Muscle of leg (tissue), 3 donors: ENCODE measurements at regions not wholly inside any gene's neighbourhood (a gene's known extent, or its start where the extent isn't known, plus 50 kb on each side); places are given as distances from the start of the nearest gene placed in this dataset.
"Not testable (repeated sequence)": the region's sequence is repeated elsewhere in the genome, so short reads cannot be mapped to it uniquely, and the experiment has no call there.

Experiments
- DNase-seq: peaks from one replicate; pipeline ENCODE4 v3.0.0; 2013
- H3K27ac ChIP-seq: one replicate; pipeline ENCODE4 v1.5.1; 2013; ENCODE audit warnings: mild to moderate bottlenecking, low read length, control low read depth
- H3K27me3 ChIP-seq: one replicate; pipeline ENCODE4 v1.6.1; 2013; ENCODE audit warnings: low read length; ENCODE audit not compliant: control insufficient read depth, insufficient read depth
- H3K36me3 ChIP-seq: one replicate; pipeline ENCODE4 v1.6.1; 2013; ENCODE audit warnings: low read length; ENCODE audit not compliant: control insufficient read depth, insufficient read depth
- H3K4me1 ChIP-seq: one replicate; pipeline ENCODE4 v1.6.1; 2013; ENCODE audit warnings: low read length; ENCODE audit not compliant: control insufficient read depth, insufficient read depth
- H3K4me3 ChIP-seq: one replicate; pipeline ENCODE4 v1.5.1; 2013; ENCODE audit warnings: low read length, control low read depth
- H3K9me3 ChIP-seq: replicated peaks from 2 replicates; pipeline ENCODE4 v1.6.1; 2013; ENCODE audit warnings: low read depth, low read length; ENCODE audit not compliant: control insufficient read depth
- WGBS: methylation state at CpG from one replicate; pipeline ENCODE4 v1.1.5; 2013; ENCODE audit warnings: missing lambda C conversion rate; ENCODE audit not compliant: insufficient coverage; 5-methylcytosine and 5-hydroxymethylcytosine counted together

DNA sequence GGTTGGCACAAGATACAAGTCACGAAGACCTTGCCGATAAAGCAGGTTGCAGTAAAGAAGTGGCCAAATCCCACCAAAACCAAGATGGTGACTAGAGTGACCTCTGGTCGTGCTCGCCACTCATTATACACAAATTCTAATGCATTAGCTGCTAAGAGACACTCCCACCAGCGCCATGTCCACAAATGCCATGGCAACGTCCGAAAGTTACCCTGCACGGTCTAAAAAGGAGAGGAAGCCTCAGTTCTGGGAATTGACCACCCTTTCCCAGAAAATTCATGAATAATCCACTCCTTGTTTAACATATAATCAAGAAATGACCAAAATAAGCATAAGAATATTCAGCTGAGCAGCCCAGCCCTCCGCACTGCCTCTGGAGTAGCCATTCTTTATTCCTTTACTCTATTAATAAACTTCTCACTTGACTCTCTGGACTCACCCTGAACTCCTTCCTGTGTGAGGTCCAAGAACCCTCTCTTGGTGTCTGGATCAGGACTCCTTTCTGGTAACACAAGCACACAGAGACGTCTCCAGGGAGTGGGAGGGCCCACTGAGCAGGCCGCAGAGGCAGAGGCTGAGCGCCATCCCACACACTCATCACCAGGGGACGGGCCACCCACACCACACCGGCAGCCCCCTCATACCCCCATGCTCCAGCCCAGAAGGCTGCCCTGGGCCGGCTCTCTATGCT is 5431.8 kb upstream of the TPTE start:
- not testable (repeated sequence) for H3K27ac ChIP-seq, H3K9me3 ChIP-seq, H3K36me3 ChIP-seq, DNase-seq, H3K4me3 ChIP-seq, H3K4me1 ChIP-seq, H3K27me3 ChIP-seq
- no CpG with 5 or more reads among the region's 15 CpGs for WGBS

DNA sequence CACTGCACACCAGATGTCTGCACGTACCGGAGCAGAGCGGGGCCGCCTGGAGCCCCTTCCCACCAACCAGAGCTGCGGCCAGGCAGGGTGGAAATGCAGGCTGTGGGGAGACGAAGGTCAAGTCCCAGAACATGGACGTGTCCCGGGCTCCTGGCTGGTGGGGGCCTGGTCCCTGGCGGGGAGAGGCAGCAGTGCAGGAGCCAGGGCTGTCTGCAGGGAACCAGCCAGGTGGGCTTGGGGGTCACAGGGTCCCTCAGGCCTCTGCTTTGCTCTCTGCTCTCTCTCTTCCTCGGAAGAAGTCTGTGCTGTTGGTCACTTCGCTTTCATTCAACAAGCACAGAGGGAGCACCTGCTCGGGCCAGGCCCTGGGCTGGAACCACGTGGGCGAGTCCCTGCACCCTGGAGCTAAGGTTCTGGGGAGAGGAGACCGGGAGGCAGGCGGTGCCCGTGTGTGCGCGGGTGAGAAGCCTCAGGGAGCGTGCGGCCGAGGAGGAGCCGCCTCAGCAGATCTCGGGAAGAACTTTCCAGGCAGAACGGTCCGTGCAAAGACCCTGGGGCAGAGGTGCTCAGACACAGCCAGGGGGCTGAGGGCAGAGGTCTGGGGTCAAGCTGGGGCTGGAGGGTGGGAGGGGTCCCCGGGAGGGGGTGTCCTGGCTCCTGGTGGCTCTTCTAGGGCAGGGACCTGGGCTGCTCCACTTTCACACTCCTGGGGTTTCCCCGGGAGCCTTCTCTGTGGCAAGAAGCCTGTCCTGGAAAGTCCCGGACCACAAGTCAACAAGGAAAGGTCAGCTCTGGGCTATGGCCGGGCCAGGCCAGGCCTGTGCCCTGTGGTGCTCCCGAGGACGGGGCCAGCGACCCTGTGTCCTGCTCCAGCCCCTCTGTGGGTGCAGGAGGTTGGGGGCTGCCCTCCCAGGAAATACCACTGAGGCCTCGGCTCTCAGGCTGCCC is 5431.0 kb upstream of the TPTE start:
- not testable (repeated sequence) for H3K4me3 ChIP-seq, H3K27me3 ChIP-seq, H3K27ac ChIP-seq, H3K4me1 ChIP-seq, H3K9me3 ChIP-seq, H3K36me3 ChIP-seq, DNase-seq
- 67% methylated on average over 1 of the region's 34 CpGs for WGBS

DNA sequence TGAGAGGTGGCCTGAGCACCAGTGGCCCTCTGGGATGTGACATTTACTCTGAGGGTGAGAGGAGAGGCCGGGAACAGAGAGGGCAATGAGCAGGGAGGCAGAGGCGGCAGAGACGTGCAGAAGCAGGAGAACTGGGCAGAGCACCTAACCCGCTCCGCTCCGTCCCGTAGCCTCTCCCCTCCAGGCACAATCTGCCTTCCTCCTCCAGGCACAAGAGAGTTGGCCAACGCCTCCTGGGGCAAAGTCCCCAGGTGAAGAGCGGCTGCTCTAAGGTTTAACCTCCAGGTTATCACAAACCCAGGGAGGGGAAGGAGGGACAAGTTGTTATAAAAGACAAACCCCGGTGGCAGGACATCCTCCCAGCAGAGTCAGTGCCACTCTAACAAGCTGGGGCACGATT is 5430.1 kb upstream of the TPTE start:
- WGBS, result no CpG with 5 or more reads among the region's 11 CpGs
- H3K27me3 ChIP-seq, H3K9me3 ChIP-seq, H3K4me3 ChIP-seq, DNase-seq, H3K36me3 ChIP-seq, H3K27ac ChIP-seq, H3K4me1 ChIP-seq: not testable (repeated sequence)

DNA sequence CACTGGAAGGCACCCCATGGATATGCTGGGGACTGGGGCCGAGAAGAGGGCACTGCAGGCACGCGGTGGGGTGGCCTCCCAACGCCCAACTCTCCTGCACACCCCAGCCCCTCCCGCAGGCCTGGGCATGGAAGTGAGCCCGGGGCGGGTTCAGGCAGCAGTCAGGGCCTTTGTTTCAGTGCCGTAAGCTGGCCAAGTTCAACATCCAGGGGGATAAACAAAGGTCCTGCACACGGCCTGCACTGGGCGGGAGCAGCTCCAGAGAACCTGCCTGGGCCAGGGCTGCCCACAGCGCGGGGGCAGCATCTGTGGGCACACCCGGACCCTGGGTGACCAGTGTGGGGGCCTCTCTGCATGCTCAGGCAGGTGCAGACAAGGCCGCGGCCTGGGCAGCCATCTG is 5425.8 kb upstream of the TPTE start:
- H3K4me3 ChIP-seq, H3K36me3 ChIP-seq, H3K9me3 ChIP-seq, DNase-seq, H3K27ac ChIP-seq, H3K4me1 ChIP-seq, H3K27me3 ChIP-seq: not testable (repeated sequence)
- no CpG with 5 or more reads among the region's 15 CpGs for WGBS

DNA sequence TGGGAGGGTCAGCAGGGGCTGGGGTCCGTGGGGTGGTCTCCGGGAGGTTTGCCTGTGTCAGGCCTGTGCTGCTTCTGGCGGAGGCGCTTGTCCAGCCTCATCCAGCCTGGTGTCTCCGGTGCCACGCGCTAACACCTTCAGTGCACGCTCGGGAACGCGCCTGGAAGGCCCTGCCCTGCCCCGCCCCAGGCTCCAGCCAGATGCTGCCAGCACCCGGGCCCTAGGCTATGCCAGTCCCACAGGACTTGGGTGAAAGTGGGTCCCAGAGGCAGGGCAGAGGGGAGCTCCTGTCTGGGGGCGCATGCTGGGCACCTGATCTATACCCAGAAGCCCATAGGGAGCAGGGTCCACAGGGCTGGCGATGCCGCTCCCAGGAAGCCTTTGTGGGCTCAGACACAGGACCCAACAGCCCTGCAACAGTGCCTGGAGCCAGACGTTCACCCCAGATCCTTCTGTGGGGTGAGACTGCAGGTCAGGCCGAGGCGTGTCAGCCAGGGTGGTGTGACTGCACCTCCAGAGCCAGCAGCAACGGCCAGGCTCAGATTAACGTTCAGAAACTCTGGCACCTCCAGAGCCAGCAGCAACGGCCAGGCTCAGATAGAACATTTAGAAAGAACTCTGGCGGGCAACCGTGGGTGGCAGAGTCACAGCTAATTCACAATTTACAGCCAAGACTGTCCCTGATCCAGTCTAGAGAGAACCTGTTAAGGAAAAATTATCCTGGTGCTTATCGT is 5423.2 kb upstream of the TPTE start:
- H3K27ac ChIP-seq, H3K36me3 ChIP-seq, H3K4me3 ChIP-seq, H3K4me1 ChIP-seq, H3K9me3 ChIP-seq, DNase-seq, H3K27me3 ChIP-seq: not testable (repeated sequence)
- WGBS, result no CpG with 5 or more reads among the region's 25 CpGs

DNA sequence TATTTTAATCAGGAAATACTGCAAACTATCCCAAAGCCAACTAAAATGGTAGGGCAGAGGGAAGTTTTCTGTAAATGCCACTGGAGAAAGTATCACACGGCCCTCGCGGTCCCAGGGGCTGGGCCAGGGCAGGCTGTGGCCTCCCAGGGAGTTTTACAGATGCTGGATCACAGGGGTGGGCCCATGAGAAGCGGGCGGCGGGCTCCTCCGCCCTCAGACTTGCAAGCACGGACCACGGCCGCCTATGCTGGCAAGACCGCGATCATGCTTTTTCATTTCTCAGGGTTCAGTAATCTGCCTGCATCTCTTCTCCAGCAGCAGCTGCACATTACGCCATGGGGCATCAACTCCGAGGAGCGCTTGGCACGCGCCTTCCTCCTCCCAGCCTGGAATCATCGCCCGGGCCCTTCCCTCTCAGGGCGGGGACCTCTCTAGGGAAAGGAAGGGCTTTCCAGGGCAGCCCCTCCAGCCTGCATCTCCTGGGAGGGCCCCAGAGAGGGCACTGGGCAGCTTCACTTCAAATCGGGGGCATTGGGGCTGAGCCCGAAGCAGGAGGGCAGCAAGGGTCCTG is 5420.7 kb upstream of the TPTE start:
- not testable (repeated sequence) for H3K4me1 ChIP-seq, H3K27me3 ChIP-seq, H3K9me3 ChIP-seq, H3K4me3 ChIP-seq, H3K36me3 ChIP-seq, DNase-seq, H3K27ac ChIP-seq
- no CpG with 5 or more reads among the region's 22 CpGs for WGBS

DNA sequence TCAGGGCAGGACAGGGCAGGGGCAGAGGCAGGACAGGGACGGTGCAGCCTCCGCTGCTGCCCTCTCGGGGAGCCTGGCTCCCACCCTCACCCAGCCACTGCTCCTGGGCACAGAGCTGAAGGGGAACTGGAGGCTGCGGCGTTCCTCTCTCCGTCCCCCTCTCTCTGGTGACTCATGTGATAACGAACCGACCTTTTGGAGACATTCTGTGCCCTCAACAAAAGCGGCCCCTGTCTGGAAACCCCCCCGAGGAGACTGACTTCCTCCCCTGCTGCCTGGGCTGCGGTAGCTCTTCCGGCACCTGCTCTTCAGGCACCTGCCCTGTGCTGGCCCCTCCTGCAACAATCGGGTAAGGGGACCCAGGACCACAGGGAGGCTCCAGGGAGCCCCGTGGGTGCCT is 5419.6 kb upstream of the TPTE start:
- not testable (repeated sequence) for H3K27ac ChIP-seq

DNA sequence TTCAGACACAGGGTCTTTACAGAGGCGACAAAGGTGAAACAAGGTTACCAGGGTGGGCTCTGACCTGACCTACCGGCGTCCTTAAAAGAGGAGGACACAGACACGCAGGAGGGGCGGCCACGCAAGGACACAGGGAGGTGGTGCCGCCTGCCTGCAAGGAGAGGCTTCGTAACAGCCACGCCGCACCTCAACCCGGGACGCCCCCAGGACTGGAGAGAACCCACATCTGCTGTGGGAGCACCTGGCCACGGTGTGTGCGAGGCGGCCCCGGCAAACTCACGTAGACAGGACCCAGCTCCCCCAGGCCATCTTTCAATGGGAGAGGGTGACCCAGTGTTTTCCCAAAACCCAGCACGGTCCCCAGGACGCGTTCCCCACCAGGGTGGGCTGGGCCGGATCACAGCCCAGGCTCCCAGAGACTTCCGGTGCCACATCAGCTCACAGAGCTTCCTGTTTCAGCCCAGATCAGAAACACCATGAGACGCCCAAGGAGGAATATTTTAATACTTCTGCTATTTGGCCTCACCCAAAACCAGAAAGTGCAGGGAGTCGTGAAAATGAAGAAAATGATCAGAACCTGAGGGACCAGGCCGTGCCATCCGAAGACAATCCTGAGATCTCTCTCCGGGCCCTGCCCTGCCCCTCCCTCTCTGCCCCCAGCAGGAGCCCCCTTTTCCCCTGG is 5417.4 kb upstream of the TPTE start:
- WGBS, result no CpG with 5 or more reads among the region's 27 CpGs
- not testable (repeated sequence) for H3K4me1 ChIP-seq

More for the DNA sequence above, 5419.6 kb upstream of the TPTE start:
- DNase-seq, result peak; percentile 14
- 60% methylated on average over 3 of the region's 14 CpGs for WGBS
- H3K27me3 ChIP-seq, H3K9me3 ChIP-seq, H3K4me3 ChIP-seq, H3K36me3 ChIP-seq, H3K4me1 ChIP-seq: not testable (repeated sequence)

DNA sequence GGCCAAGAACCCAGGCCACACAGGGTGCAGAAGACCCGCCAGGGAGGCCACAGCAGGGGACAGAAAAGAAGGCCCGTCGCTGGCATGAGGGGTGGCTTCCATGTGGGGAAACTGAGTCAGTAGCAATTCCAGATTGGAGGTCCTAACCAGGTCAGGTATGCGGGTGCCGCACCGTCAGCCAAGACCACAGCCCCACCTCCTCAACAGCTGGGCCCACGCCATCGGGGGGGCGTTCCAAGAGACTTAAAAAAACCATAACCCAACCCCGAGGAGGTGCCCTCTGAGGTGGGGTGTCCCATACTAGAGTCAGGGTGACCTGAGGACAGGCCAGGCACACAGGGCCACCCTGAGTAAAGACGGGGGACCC is 5416.8 kb upstream of the TPTE start:
- H3K9me3 ChIP-seq, H3K36me3 ChIP-seq, H3K27ac ChIP-seq, H3K4me3 ChIP-seq, H3K27me3 ChIP-seq, DNase-seq, H3K4me1 ChIP-seq: not testable (repeated sequence)
- no CpG with 5 or more reads among the region's 11 CpGs for WGBS

More for the DNA sequence above, 5417.4 kb upstream of the TPTE start:
- H3K27ac ChIP-seq, H3K4me3 ChIP-seq, H3K27me3 ChIP-seq, H3K36me3 ChIP-seq, H3K9me3 ChIP-seq, DNase-seq: not testable (repeated sequence)
